GM23338 (cell line): ENCODE measurements at regions not wholly inside any gene's neighbourhood (a gene's known extent, or its start where the extent isn't known, plus 50 kb on each side); places are given as distances from the start of the nearest gene placed in this dataset.
"Not testable (repeated sequence)": the region's sequence is repeated elsewhere in the genome, so short reads cannot be mapped to it uniquely, and the experiment has no call there.

ENCODE experiments used
- ATAC-seq: fragments of 200-7000 bp; cut with Tn5 transposase; 3 replicates; pipeline ENCODE4 v1.9.1; 2020
- DNase-seq: peaks from one replicate; pipeline ENCODE4 v3.0.0-alpha.2; 2015; ENCODE audit warnings: low spot score
- H2AFZ ChIP-seq: fragments of 200-600 bp; sonication (generic); 2 replicates; pipeline ENCODE4 v1.8.0; 2016; ENCODE audit warnings: antibody characterized with exemption, mild to moderate bottlenecking, moderate library complexity
- H3F3A ChIP-seq: fragments of 200-600 bp; sonication (generic); replicated peaks from 2 replicates; pipeline ENCODE4 v1.8.0; 2017; ENCODE audit warnings: antibody characterized with exemption, mixed run types, low read depth
- H3K27ac ChIP-seq: fragments of 200-600 bp; sonication (generic); 2 replicates; pipeline ENCODE4 v1.6.1; 2016; ENCODE audit warnings: low read depth
- H3K27me3 ChIP-seq: fragments of 200-600 bp; sonication (generic); 2 replicates; pipeline ENCODE4 v1.8.0; 2016; ENCODE audit warnings: mild to moderate bottlenecking, mixed run types, moderate library complexity; ENCODE audit not compliant: insufficient read depth
- H3K36me3 ChIP-seq: fragments of 200-600 bp; sonication (generic); 2 replicates; pipeline ENCODE4 v1.8.0; 2016; ENCODE audit warnings: mild to moderate bottlenecking; ENCODE audit not compliant: insufficient read depth
- H3K4me1 ChIP-seq: fragments of 200-600 bp; sonication (generic); 2 replicates; pipeline ENCODE4 v1.8.0; 2016; ENCODE audit warnings: mild to moderate bottlenecking, moderate library complexity; ENCODE audit not compliant: insufficient read depth
- H3K4me2 ChIP-seq: fragments of 200-600 bp; sonication (generic); 2 replicates; pipeline ENCODE4 v1.7.1; 2017; ENCODE audit warnings: mixed run types
- H3K4me3 ChIP-seq: fragments of 200-600 bp; sonication (generic); 2 replicates; pipeline ENCODE4 v1.6.1; 2016; ENCODE audit warnings: mixed run types
- H3K79me2 ChIP-seq: fragments of 200-600 bp; sonication (generic); replicated peaks from 2 replicates; pipeline ENCODE4 v1.8.0; 2017; ENCODE audit warnings: mild to moderate bottlenecking; ENCODE audit not compliant: insufficient read depth
- H3K9me2 ChIP-seq: fragments of 200-600 bp; sonication (generic); 2 replicates; pipeline ENCODE4 v1.8.0; 2017; ENCODE audit not compliant: insufficient read depth
- H4K20me1 ChIP-seq: fragments of 200-600 bp; sonication (generic); replicated peaks from 2 replicates; pipeline ENCODE4 v1.8.0; 2017; ENCODE audit warnings: mild to moderate bottlenecking; ENCODE audit not compliant: insufficient read depth
- H3K27ac Mint-ChIP-seq: 2 replicates; pipeline ENCODE4 v1.8.0; 2020; ENCODE audit warnings: inconsistent platforms, mild to moderate bottlenecking, moderate library complexity, mixed read lengths
- H3K27me3 Mint-ChIP-seq: 3 replicates; pipeline ENCODE4 v1.8.0; 2022; ENCODE audit warnings: low read depth, mild to moderate bottlenecking, moderate library complexity, mixed read lengths, inconsistent platforms; ENCODE audit not compliant: insufficient read depth, poor library complexity
- H3K36me3 Mint-ChIP-seq: 3 replicates; pipeline ENCODE4 v1.8.0; 2021; ENCODE audit warnings: low read depth, mild to moderate bottlenecking, inconsistent platforms, moderate library complexity, mixed read lengths
- H3K4me1 Mint-ChIP-seq: 3 replicates; pipeline ENCODE4 v1.8.0; 2020; ENCODE audit warnings: mild to moderate bottlenecking, inconsistent platforms, mixed read lengths
- H3K4me3 Mint-ChIP-seq: 3 replicates; pipeline ENCODE4 v1.8.0; 2021; ENCODE audit warnings: moderate library complexity, mild to moderate bottlenecking, inconsistent platforms, mixed read lengths
- H3K9me3 Mint-ChIP-seq: 3 replicates; pipeline ENCODE4 v1.8.0; 2020; ENCODE audit warnings: moderate library complexity, mild to moderate bottlenecking, inconsistent platforms, mixed read lengths
- CTCF ChIP-seq, 2 experiments: fragments of 200-600 bp in 1 of 2; sonication (generic) in 1 of 2; conservative IDR thresholded peaks; 2 replicates each; pipeline versions ENCODE4 v1.5.1 to v1.6.1; 2016 to 2017; ENCODE audit warnings: antibody characterized with exemption in 2 of 2, low read depth in 2 of 2, mild to moderate bottlenecking in 2 of 2, moderate library complexity in 1 of 2
- EZH2 ChIP-seq: fragments of 200-600 bp; sonication (generic); IDR thresholded peaks from one replicate; pipeline ENCODE4 v1.8.0; 2017; ENCODE audit warnings: antibody characterized with exemption, mild to moderate bottlenecking, low read depth; ENCODE audit not compliant: unreplicated experiment
- EZH2phosphoT487 ChIP-seq: fragments of 200-600 bp; sonication (generic); IDR thresholded peaks from one replicate; pipeline ENCODE4 v1.8.1; 2018; ENCODE audit warnings: antibody characterized with exemption; ENCODE audit not compliant: unreplicated experiment
- NANOG ChIP-seq: IDR thresholded peaks from 2 replicates; pipeline ENCODE4 v1.6.1; 2016; ENCODE audit warnings: antibody characterized with exemption, borderline replicate concordance
- POLR2AphosphoS5 ChIP-seq: IDR thresholded peaks from 2 replicates; pipeline ENCODE4 v1.6.1; 2016; ENCODE audit warnings: antibody characterized with exemption, low read depth
- ZNF331 ChIP-seq: fragments of 250-450 bp; sonication (Bioruptor Pico); IDR thresholded peaks from 2 replicates; pipeline ENCODE4 v1.5.0; 2020; ENCODE audit warnings: low read depth, mild to moderate bottlenecking, moderate library complexity
- TF ChIP-seq, protein P1 (sequence below): fragments of 250-450 bp; sonication (Bioruptor Pico); IDR thresholded peaks from 2 replicates; pipeline ENCODE4 v1.5.0; 2020; ENCODE audit warnings: mild to moderate bottlenecking, moderate library complexity

DNA sequence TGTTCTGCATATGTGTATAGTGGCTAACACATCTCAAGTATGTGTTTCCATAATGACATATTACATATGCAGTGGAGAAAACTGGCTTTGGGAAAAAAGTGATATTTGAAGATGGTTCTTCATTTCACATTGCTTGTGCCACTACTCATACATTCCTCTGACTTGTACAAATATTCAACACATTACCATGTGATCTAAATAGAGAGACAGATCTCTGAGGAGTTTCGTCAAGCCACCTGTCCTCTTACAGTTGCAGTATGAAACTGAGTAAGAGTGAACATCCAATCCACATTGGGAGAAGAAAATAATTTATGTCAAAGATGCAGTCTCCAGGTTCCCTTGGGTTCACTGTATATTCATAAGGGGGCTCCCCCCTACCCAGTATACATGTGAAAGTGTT is 123.9 kb downstream of the KDR start:
- H3K27ac Mint-ChIP-seq, result no peak overlapping the region
- TF ChIP-seq EZH2 (no peak), EZH2phosphoT487 (no peak), NANOG (no peak)
- TF ChIP-seq, protein P1, sequence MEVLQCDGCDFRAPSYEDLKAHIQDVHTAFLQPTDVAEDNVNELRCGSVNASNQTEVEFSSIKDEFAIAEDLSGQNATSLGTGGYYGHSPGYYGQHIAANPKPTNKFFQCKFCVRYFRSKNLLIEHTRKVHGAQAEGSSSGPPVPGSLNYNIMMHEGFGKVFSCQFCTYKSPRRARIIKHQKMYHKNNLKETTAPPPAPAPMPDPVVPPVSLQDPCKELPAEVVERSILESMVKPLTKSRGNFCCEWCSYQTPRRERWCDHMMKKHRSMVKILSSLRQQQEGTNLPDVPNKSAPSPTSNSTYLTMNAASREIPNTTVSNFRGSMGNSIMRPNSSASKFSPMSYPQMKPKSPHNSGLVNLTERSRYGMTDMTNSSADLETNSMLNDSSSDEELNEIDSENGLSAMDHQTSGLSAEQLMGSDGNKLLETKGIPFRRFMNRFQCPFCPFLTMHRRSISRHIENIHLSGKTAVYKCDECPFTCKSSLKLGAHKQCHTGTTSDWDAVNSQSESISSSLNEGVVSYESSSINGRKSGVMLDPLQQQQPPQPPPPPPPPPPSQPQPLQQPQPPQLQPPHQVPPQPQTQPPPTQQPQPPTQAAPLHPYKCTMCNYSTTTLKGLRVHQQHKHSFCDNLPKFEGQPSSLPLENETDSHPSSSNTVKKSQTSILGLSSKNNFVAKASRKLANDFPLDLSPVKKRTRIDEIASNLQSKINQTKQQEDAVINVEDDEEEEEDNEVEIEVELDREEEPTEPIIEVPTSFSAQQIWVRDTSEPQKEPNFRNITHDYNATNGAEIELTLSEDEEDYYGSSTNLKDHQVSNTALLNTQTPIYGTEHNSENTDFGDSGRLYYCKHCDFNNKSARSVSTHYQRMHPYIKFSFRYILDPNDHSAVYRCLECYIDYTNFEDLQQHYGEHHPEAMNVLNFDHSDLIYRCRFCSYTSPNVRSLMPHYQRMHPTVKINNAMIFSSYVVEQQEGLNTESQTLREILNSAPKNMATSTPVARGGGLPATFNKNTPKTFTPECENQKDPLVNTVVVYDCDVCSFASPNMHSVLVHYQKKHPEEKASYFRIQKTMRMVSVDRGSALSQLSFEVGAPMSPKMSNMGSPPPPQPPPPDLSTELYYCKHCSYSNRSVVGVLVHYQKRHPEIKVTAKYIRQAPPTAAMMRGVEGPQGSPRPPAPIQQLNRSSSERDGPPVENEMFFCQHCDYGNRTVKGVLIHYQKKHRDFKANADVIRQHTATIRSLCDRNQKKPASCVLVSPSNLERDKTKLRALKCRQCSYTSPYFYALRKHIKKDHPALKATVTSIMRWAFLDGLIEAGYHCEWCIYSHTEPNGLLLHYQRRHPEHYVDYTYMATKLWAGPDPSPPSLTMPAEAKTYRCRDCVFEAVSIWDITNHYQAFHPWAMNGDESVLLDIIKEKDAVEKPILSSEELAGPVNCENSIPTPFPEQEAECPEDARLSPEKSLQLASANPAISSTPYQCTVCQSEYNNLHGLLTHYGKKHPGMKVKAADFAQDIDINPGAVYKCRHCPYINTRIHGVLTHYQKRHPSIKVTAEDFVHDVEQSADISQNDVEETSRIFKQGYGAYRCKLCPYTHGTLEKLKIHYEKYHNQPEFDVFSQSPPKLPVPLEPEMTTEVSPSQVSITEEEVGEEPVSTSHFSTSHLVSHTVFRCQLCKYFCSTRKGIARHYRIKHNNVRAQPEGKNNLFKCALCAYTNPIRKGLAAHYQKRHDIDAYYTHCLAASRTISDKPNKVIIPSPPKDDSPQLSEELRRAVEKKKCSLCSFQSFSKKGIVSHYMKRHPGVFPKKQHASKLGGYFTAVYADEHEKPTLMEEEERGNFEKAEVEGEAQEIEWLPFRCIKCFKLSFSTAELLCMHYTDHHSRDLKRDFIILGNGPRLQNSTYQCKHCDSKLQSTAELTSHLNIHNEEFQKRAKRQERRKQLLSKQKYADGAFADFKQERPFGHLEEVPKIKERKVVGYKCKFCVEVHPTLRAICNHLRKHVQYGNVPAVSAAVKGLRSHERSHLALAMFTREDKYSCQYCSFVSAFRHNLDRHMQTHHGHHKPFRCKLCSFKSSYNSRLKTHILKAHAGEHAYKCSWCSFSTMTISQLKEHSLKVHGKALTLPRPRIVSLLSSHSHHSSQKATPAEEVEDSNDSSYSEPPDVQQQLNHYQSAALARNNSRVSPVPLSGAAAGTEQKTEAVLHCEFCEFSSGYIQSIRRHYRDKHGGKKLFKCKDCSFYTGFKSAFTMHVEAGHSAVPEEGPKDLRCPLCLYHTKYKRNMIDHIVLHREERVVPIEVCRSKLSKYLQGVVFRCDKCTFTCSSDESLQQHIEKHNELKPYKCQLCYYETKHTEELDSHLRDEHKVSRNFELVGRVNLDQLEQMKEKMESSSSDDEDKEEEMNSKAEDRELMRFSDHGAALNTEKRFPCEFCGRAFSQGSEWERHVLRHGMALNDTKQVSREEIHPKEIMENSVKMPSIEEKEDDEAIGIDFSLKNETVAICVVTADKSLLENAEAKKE (CRISPR knock-in tag), result no peak
- H3K36me3 Mint-ChIP-seq, result no peaks in the 10 kb centered on the region
- Histone ChIP-seq H3K27me3 (no peaks in the 10 kb centered on the region), H3K4me3 (no peak overlapping the region), H4K20me1 (no peaks in the 10 kb centered on the region), H3K79me2 (no peaks in the 10 kb centered on the region), H3K36me3 (no peaks in the 10 kb centered on the region), H2AFZ (no peak overlapping the region), H3K4me2 (no peak overlapping the region), H3K27ac (no peak overlapping the region), H3K9me2 (0 out of 2 replicates have a peak, but pooled peaks cover 3% of the 10 kb centered on the region), H3K4me1 (peaks cover 3% of the 10 kb centered on the region; the same call in 1 of the 2 replicates), H3F3A (no peaks in the 10 kb centered on the region)
- peaks cover 8% of the 10 kb centered on the region for H3K4me1 Mint-ChIP-seq
- no peaks in the 10 kb centered on the region for H3K9me3 Mint-ChIP-seq
- DNase-seq (no peak), ATAC-seq (no peak)
- H3K27me3 Mint-ChIP-seq, result no peaks in the 10 kb centered on the region
- H3K4me3 Mint-ChIP-seq, result no peak overlapping the region

GRCh38 chr4:54999003-54999402 is 126.4 kb downstream of the KDR start:
- H3K4me1 ChIP-seq, result no peaks in the 10 kb centered on the region
- H3K79me2 ChIP-seq, result no peaks in the 10 kb centered on the region
- TF ChIP-seq POLR2AphosphoS5, result no peak
- peak; percentile 51 to 61 for TF ChIP-seq CTCF (conservative IDR thresholded peaks at IDR 0.05; ENCODE audit: low read depth in 2 of 2)
- TF ChIP-seq ZNF331 (CRISPR knock-in tag), result no peak
- H3F3A ChIP-seq, result no peaks in the 10 kb centered on the region
- H3K9me2 ChIP-seq, result peaks cover 3% of the 10 kb centered on the region; the same call in 1 of the 2 replicates
- Mint-ChIP-seq H3K4me3 (no peak overlapping the region), H3K27me3 (no peaks in the 10 kb centered on the region), H3K27ac (no peak overlapping the region), H3K4me1 (no peaks in the 10 kb centered on the region), H3K36me3 (peaks cover 3% of the 10 kb centered on the region; the same call in 1 of the 3 replicates), H3K9me3 (peaks cover 4% of the 10 kb centered on the region; the same call in 1 of the 3 replicates)
- DNase-seq (peak; percentile 68), ATAC-seq (peak; percentile 48; the same call in 2 of the 3 replicates)
- no peaks in the 10 kb centered on the region for H4K20me1 ChIP-seq
- H3K4me2 ChIP-seq, result no peak overlapping the region
- no peaks in the 10 kb centered on the region for H3K27me3 ChIP-seq
- no peak overlapping the region for H3K27ac ChIP-seq
- H2AFZ ChIP-seq, result no peak overlapping the region
- H3K4me3 ChIP-seq, result no peak overlapping the region
- no peaks in the 10 kb centered on the region for H3K36me3 ChIP-seq

DNA sequence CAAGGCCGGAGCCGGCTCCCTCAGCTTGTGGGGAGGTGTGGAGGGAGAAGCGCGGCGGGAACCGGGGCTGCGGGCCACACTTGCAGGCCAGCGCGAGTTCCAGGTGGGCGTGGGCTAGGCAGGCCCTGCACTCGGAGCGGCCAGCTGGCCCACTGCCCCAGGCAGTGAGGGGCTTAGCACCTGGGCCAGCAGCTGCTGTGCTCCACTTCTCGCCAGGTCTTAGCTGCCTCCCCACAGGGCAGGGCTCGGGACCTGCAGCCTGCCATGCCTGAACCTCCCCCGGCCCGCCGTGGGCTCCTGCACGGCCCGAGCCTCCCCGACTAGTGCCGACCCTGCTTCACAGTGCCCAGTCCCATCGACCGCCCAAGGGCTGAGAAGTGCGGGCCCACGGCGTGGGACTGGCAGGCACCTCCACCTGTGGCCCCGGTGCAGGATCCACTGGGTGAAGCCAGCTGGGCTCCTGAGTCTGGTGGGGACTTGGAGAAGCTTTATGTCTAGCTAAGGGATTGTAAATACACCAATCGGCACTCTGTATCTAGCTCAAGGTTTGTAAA is 131.8 kb downstream of the KDR start:
- H3K9me2 ChIP-seq, ATAC-seq, H3F3A ChIP-seq, H3K36me3 ChIP-seq, H3K4me1 ChIP-seq, H3K4me3 ChIP-seq, H3K27me3 ChIP-seq, H3K4me3 Mint-ChIP-seq, H2AFZ ChIP-seq, H3K4me1 Mint-ChIP-seq, H3K4me2 ChIP-seq, H3K27ac ChIP-seq, H3K27me3 Mint-ChIP-seq, DNase-seq, H3K36me3 Mint-ChIP-seq, H4K20me1 ChIP-seq, H3K27ac Mint-ChIP-seq, H3K79me2 ChIP-seq: not testable (repeated sequence)
- peaks cover 22% of the 10 kb centered on the region; the same call in 2 of the 3 replicates for H3K9me3 Mint-ChIP-seq
